ENCODE measurements at regions not wholly inside any gene's neighbourhood (a gene's known extent, or its start where the extent isn't known, plus 50 kb on each side); places are given as distances from the start of the nearest gene placed in this dataset.

DNA sequence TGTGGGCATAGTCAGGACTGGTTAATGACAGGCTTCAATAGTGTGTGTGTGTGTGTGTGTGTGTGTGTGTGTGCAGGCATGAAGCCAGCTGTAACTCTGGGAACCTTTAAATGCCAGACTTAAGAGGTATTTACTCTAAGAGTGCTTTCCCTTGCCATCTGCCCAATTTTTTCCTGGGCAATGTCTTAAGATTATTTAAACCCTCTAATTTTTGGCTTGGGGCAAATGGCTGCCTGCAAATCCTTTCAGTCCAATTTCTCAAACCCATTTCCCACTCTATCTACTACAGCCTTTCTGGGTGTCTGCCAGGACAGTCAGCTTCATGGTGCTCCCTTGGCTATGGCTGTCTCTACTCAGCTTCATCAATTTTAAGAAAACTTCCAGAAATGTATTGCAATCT, 62.6 kb upstream of the C1GALT1 start:
- TF ChIP-seq, protein P1, sequence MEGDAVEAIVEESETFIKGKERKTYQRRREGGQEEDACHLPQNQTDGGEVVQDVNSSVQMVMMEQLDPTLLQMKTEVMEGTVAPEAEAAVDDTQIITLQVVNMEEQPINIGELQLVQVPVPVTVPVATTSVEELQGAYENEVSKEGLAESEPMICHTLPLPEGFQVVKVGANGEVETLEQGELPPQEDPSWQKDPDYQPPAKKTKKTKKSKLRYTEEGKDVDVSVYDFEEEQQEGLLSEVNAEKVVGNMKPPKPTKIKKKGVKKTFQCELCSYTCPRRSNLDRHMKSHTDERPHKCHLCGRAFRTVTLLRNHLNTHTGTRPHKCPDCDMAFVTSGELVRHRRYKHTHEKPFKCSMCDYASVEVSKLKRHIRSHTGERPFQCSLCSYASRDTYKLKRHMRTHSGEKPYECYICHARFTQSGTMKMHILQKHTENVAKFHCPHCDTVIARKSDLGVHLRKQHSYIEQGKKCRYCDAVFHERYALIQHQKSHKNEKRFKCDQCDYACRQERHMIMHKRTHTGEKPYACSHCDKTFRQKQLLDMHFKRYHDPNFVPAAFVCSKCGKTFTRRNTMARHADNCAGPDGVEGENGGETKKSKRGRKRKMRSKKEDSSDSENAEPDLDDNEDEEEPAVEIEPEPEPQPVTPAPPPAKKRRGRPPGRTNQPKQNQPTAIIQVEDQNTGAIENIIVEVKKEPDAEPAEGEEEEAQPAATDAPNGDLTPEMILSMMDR (tag by site-specific recombination; IDR thresholded peaks at IDR 0.05): no peak
- TF ChIP-seq ZNF48 (tag by site-specific recombination; IDR thresholded peaks at IDR 0.05) (no peak), ZNF558 (tag by site-specific recombination; IDR thresholded peaks at IDR 0.05) (no peak), SETDB1 (IDR thresholded peaks at IDR 0.05; ENCODE audit: insufficient read length, low read length) (no peak), ZNF121 (tag by site-specific recombination; IDR thresholded peaks at IDR 0.05) (no peak), ZSCAN16 (tag by site-specific recombination; IDR thresholded peaks at IDR 0.05) (no peak), HIC1 (tag by site-specific recombination; IDR thresholded peaks at IDR 0.05) (no peak), ZNF571 (tag by site-specific recombination; IDR thresholded peaks at IDR 0.05) (no peak)
- TF ChIP-seq, protein P2, sequence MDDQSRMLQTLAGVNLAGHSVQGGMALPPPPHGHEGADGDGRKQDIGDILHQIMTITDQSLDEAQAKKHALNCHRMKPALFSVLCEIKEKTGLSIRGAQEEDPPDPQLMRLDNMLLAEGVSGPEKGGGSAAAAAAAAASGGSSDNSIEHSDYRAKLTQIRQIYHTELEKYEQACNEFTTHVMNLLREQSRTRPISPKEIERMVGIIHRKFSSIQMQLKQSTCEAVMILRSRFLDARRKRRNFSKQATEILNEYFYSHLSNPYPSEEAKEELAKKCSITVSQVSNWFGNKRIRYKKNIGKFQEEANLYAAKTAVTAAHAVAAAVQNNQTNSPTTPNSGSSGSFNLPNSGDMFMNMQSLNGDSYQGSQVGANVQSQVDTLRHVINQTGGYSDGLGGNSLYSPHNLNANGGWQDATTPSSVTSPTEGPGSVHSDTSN (CRISPR knock-in tag; IDR thresholded peaks at IDR 0.05): no peak
- TF ChIP-seq, protein P3, sequence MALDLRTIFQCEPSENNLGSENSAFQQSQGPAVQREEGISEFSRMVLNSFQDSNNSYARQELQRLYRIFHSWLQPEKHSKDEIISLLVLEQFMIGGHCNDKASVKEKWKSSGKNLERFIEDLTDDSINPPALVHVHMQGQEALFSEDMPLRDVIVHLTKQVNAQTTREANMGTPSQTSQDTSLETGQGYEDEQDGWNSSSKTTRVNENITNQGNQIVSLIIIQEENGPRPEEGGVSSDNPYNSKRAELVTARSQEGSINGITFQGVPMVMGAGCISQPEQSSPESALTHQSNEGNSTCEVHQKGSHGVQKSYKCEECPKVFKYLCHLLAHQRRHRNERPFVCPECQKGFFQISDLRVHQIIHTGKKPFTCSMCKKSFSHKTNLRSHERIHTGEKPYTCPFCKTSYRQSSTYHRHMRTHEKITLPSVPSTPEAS (tag by site-specific recombination; IDR thresholded peaks at IDR 0.05): peak; percentile 12; the same call in 1 of the 2 replicates
